SJSA1 (cell line): ENCODE measurements at regions not wholly inside any gene's neighbourhood (a gene's known extent, or its start where the extent isn't known, plus 50 kb on each side); places are given as distances from the start of the nearest gene placed in this dataset.

Source experiments
- DNase-seq, 2 experiments: peaks; one replicate each; pipeline ENCODE4 v3.0.0-alpha.2; 2015 to 2020; ENCODE audit warnings: low spot score in 2 of 2, low read depth in 1 of 2
- H3K27ac ChIP-seq: fragments of 250-450 bp; sonication (Bioruptor Pico); 2 replicates; pipeline ENCODE4 v1.5.1; 2020; ENCODE audit warnings: mild to moderate bottlenecking, moderate library complexity
- H3K27me3 ChIP-seq: fragments of 250-450 bp; sonication (Bioruptor Pico); replicated peaks from 2 replicates; pipeline ENCODE4 v1.5.1; 2020; ENCODE audit warnings: mild to moderate bottlenecking, moderate library complexity
- H3K36me3 ChIP-seq: fragments of 250-450 bp; sonication (Bioruptor Pico); 2 replicates; pipeline ENCODE4 v1.5.1; 2020; ENCODE audit warnings: mild to moderate bottlenecking
- H3K4me1 ChIP-seq: fragments of 250-450 bp; sonication (Bioruptor Pico); replicated peaks from 2 replicates; pipeline ENCODE4 v1.6.1; 2021; ENCODE audit warnings: mild to moderate bottlenecking
- H3K4me3 ChIP-seq: fragments of 250-450 bp; sonication (Bioruptor Pico); 2 replicates; pipeline ENCODE4 v1.5.1; 2020; ENCODE audit warnings: mild to moderate bottlenecking
- H3K9me3 ChIP-seq: fragments of 250-450 bp; sonication (Bioruptor Pico); replicated peaks from 2 replicates; pipeline ENCODE4 v1.5.1; 2020; ENCODE audit warnings: mild to moderate bottlenecking

DNA sequence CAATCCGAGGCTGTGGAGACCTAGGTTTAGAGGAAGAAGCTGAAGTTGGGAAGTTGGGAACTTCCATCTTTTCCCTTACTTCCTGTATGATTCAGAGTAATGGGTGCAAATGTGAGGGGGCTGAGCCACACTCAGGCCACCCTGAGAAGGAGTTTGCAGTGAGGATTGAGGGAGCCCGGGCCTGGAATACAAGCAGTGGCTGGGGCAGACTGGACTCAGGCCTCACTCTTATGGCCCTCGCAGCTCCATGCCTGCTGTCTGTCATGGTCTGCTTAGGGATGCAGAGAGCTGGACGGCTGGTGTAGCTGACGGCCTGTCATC is 73.7 kb upstream of the RAB4A start:
- no peak for DNase-seq
- no peak overlapping the region for H3K4me3 ChIP-seq
- peak overlapping the region; percentile 58 for H3K27ac ChIP-seq

GRCh38 chr1:229199261-229200243 is 71.4 kb upstream of the RAB4A start:
- Histone ChIP-seq H3K4me1 (peaks cover 23% of the 10 kb centered on the region), H3K9me3 (no peaks in the 10 kb centered on the region; the same call in none of the 2 replicates), H3K4me3 (no peak overlapping the region), H3K27ac (no peak overlapping the region), H3K27me3 (no peaks in the 10 kb centered on the region), H3K36me3 (no peaks in the 10 kb centered on the region)
- DNase-seq, result no peak

More for the DNA sequence above, 73.7 kb upstream of the RAB4A start:
- H3K4me1 ChIP-seq, result peaks cover 23% of the 10 kb centered on the region
- no peaks in the 10 kb centered on the region for H3K27me3 ChIP-seq
- no peaks in the 10 kb centered on the region for H3K36me3 ChIP-seq
- no peaks in the 10 kb centered on the region; the same call in none of the 2 replicates for H3K9me3 ChIP-seq

GRCh38 chr1:229203030-229203751 is 67.7 kb upstream of the RAB4A start:
- Histone ChIP-seq H3K4me3 (no peak overlapping the region), H3K4me1 (peaks cover 5% of the 10 kb centered on the region; the same call in 1 of the 2 replicates)
- peak in 1 of 2 experiments; percentile 34 for DNase-seq

GRCh38 chr1:229203991-229204632 is 66.8 kb upstream of the RAB4A start:
- no peaks in the 10 kb centered on the region for H3K9me3 ChIP-seq

More at GRCh38 chr1:229203030-229203751, 67.7 kb upstream of the RAB4A start:
- H3K36me3 ChIP-seq, result no peaks in the 10 kb centered on the region
- H3K9me3 ChIP-seq, result no peaks in the 10 kb centered on the region; the same call in 1 of the 2 replicates
- no peak overlapping the region for H3K27ac ChIP-seq
- H3K27me3 ChIP-seq, result no peaks in the 10 kb centered on the region

DNA sequence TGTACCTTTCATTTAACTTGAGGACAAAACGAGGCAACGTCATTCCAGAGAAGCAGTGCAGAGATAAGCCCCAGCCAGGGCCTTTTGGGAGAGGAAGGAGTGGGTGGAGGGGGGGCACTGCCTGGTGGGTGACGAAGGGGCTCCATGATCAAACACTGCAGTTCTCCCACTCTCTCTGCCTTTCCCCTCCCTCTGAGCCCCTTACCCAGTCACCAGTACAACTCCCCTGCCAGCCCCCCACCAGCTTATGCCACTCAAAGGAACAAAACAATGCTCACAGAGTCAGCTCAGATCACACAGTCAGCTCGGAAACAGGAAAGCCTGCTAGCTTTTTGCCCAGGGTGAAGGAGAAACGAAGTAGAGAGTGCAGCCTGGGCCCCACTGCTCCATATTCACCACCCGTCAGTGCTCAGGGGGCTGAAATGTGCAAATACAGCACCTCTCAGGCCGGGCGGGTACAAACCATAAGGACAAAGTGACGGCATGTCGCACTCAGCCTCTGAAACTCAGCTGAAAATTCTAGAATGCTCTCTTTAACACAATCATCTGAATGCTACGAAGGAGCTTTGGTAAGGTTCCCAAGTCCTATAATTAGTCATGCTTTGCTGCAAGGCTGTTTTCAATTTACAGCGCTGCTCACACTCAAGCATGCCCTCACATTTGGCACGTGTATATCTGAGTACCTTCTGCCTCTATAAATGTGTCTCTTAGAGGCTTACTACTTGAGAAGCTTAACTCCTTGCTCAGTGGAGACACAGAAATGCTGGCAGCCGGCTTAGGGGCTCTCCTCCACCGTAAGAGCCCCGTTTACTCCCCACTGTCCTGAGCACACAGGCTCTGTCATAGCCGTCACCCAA is 65.8 kb upstream of the RAB4A start:
- no peak overlapping the region for H3K27ac ChIP-seq
- H3K9me3 ChIP-seq, result no peaks in the 10 kb centered on the region
- H3K4me3 ChIP-seq, result no peak overlapping the region
- no peaks in the 10 kb centered on the region for H3K4me1 ChIP-seq
- H3K27me3 ChIP-seq, result no peaks in the 10 kb centered on the region
- DNase-seq, result no peak
- no peaks in the 10 kb centered on the region for H3K36me3 ChIP-seq

More at GRCh38 chr1:229203991-229204632, 66.8 kb upstream of the RAB4A start:
- Histone ChIP-seq H3K27me3 (no peaks in the 10 kb centered on the region), H3K4me1 (peaks cover 5% of the 10 kb centered on the region; the same call in 1 of the 2 replicates), H3K4me3 (no peak overlapping the region), H3K27ac (no peak overlapping the region), H3K36me3 (no peaks in the 10 kb centered on the region)
- no peak for DNase-seq

DNA sequence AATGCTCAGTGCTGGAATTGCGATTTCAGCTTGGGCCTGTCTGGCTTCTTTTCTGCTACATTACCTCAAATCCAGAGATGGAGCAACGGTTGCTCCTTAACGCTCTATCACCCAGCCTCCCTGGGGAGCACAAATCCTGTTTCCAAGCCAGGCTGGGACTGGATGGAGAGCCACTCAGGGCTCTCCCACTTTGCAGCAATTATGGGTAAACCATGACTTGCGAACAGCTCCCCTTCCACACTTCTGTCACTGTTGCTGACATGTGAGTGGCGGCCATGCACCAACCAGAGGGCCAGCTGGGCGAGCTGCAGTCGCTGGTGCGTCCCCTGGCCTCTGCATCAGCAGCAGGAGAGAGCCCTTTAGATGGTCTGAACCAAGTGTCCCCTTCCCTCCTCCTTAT is 65.1 kb upstream of the RAB4A start:
- H3K9me3 ChIP-seq, result no peaks in the 10 kb centered on the region
- no peaks in the 10 kb centered on the region for H3K27me3 ChIP-seq
- H3K4me1 ChIP-seq, result no peaks in the 10 kb centered on the region
- H3K27ac ChIP-seq, result no peak overlapping the region
- no peak overlapping the region for H3K4me3 ChIP-seq
- no peak for DNase-seq
- no peaks in the 10 kb centered on the region for H3K36me3 ChIP-seq

GRCh38 chr1:229207916-229208315 is 63.0 kb upstream of the RAB4A start:
- no peak for DNase-seq
- Histone ChIP-seq H3K27me3 (no peaks in the 10 kb centered on the region), H3K36me3 (no peaks in the 10 kb centered on the region), H3K4me1 (no peaks in the 10 kb centered on the region), H3K9me3 (no peaks in the 10 kb centered on the region), H3K4me3 (no peak overlapping the region), H3K27ac (no peak overlapping the region)

DNA sequence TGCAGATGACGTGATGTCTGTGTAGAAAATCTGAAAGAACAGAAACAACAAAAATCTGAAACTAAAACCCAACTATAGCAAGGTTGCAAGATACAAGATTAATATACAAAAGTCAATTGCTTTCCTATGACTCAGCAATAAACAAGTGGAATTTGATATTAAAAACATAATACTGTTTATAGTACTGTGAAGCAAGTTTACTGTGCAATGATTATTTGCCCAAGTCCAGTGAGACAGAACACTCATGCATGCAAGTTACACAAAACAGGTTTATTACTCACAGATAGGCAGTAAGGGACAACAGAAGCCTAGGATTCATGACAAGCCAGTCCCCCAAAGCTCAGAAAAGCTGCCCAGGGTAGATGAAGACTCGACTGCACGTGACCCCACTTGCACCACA is 62.4 kb upstream of the RAB4A start:
- Histone ChIP-seq H3K4me1 (no peaks in the 10 kb centered on the region), H3K27ac (no peak overlapping the region), H3K4me3 (no peak overlapping the region), H3K36me3 (no peaks in the 10 kb centered on the region), H3K9me3 (no peaks in the 10 kb centered on the region), H3K27me3 (no peaks in the 10 kb centered on the region)
- DNase-seq, result no peak

- H3K36me3 ChIP-seq, result no peaks in the 10 kb centered on the region
- no peaks in the 10 kb centered on the region for H3K4me1 ChIP-seq
- H3K27me3 ChIP-seq, result no peaks in the 10 kb centered on the region
- H3K4me3 ChIP-seq, result no peak overlapping the region
- H3K27ac ChIP-seq, result no peak overlapping the region
- H3K9me3 ChIP-seq, result no peaks in the 10 kb centered on the region
- DNase-seq, result no peak
Measured at GRCh38 chr1:229209386-229209785, 61.5 kb upstream of the RAB4A start.

DNA sequence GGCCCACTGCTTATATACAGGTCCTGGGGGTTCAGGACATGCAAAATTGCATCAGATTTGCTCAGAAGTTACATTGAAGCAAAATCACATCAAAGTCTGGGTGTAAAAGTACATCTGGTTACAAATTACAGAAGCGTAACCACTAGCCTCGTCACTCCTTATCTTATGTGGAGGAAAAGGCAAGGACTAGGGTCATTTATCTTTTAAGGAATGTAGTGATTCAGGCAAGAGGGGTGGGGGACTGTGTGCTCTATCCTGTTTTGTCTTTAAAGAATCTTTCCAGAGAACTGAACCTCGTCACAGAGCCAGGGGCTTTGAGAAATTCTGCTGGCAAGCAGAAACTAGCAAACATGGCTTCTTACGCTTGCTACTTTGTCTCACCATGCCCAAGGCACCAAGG is 61.1 kb upstream of the RAB4A start:
- H3K27me3 ChIP-seq, result no peaks in the 10 kb centered on the region
- H3K4me3 ChIP-seq, result no peak overlapping the region
- no peaks in the 10 kb centered on the region for H3K36me3 ChIP-seq
- H3K9me3 ChIP-seq, result no peaks in the 10 kb centered on the region
- no peak for DNase-seq
- no peaks in the 10 kb centered on the region for H3K4me1 ChIP-seq
- H3K27ac ChIP-seq, result no peak overlapping the region

DNA sequence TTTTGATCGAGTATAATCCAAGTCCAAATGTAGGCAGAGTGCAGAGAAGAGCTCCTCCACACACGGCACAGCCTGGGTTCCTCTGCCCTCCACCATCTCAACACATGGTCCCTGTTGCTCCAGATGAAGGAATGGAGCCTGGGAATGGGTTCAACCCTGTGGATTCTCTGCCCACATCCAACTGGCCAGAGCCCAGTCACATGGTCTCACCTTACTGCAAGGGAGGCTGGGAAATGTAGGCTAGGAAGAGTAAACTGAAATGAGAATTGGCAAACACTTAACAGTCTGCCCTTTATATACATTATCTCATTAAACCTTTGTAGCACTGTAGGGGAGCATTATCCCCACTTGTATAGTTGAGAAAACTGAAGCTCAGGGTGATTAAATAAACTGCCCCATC is 60.1 kb upstream of the RAB4A start:
- Histone ChIP-seq H3K36me3 (no peaks in the 10 kb centered on the region), H3K4me1 (no peaks in the 10 kb centered on the region), H3K9me3 (no peaks in the 10 kb centered on the region), H3K27me3 (0 out of 2 replicates have a peak, but pooled peaks cover 3% of the 10 kb centered on the region), H3K27ac (no peak overlapping the region), H3K4me3 (no peak overlapping the region)
- DNase-seq, result no peak

- Histone ChIP-seq H3K4me3 (no peak overlapping the region), H3K36me3 (no peaks in the 10 kb centered on the region), H3K27ac (no peak overlapping the region), H3K4me1 (0 out of 2 replicates have a peak, but pooled peaks cover 4% of the 10 kb centered on the region), H3K9me3 (no peaks in the 10 kb centered on the region), H3K27me3 (0 out of 2 replicates have a peak, but pooled peaks cover 3% of the 10 kb centered on the region)
- DNase-seq, result no peak
Measured at GRCh38 chr1:229213797-229214196, 57.1 kb upstream of the RAB4A start.

DNA sequence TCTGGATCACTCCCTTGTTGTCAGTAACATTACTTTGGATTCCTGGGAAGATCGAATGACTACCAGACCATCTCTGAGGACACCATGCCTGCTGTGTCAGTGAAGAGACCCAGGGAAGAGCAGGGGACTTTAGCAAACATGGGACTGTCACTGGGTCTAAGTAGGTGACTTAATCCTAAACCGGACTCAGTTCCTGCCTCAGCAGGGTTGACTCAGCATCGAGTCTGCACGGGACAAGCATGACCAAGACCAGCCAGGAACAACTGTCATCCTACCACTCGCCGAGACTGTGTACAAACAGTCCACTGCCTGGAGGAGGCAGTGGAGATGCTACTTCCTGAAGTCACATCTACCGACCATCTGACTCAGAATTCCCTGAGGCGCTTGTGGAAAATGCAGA is 53.2 kb upstream of the RAB4A start:
- no peaks in the 10 kb centered on the region for H3K9me3 ChIP-seq
- no peaks in the 10 kb centered on the region for H3K36me3 ChIP-seq
- H3K27me3 ChIP-seq, result 0 out of 2 replicates have a peak, but pooled peaks cover 3% of the 10 kb centered on the region
- no peak overlapping the region for H3K4me3 ChIP-seq
- H3K27ac ChIP-seq, result no peak overlapping the region
- peaks cover 14% of the 10 kb centered on the region for H3K4me1 ChIP-seq
- peak in 1 of 2 experiments; percentile 54 for DNase-seq
